NOMO-1 treated with DMSO at 0.1 percent for 48 hours (cell line): ENCODE measurements at regions not wholly inside any gene's neighbourhood (a gene's known extent, or its start where the extent isn't known, plus 50 kb on each side); places are given as distances from the start of the nearest gene placed in this dataset.

Source experiments
- DNase-seq: peaks from one replicate; lab custom pipeline; 2025; ENCODE audit not compliant: unreplicated experiment; lab: John Stamatoyannopoulos, UW

DNA sequence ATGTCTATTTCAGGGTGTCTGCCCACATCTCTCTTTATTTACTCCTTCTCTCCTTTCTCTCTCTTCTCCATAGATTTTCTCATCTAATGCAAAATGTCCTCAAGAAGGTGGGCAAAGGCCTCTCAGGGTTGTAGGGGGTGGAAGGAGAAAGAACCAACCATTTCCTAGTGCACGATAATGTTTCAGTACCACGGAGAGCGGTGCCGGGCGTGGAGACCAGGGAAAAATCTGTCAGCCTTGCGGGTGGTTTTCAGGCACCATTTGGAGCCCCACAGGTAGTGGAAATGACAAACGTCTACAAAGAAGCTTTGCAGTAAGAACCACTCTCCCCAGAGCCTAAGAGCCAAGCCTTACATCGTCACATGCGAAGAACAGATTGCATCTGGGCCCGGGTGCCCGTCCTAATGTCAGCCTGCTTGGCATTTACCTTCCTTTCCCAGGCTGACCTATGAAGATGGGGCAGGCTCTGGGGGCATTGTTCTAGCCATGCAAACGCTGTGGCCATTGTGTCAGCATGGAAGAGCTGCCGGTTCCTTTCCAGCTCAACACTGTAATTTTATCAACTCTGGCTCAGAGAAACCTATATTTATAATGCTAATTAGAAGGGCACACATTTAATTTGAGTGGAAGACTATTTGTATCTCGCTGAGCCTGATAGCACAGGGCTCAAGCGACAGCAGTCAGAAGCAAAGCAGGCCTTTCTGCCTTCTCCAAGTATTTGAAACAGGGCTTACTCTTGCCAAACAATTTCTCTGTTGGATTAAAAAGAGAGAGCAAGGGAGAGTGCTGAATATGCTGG, 430.1 kb upstream of the WWC1 start:
- no peak for DNase-seq

DNA sequence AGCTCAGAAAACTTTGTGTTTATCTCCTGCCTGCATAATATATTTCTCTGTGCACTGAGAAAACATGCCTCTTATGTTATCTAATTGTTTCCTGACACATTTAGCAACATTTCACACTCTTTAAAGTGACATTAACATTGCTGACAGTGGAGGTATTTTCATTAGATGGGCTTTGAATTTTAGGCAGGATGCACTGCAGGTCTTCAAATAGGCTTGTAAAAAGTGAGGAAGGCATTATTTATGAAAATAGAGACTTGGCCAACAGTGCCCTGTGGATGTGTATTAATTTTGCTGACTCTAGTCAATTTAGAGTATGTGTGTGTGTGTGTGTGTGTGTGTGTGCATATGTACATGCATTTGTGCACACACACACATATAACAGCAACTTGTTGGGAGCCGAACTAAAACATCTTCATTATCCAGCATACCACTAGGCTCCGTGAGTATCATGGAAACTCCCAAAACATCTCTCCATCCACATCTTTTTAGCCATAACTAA, 429.5 kb upstream of the WWC1 start:
- no peak for DNase-seq

DNA sequence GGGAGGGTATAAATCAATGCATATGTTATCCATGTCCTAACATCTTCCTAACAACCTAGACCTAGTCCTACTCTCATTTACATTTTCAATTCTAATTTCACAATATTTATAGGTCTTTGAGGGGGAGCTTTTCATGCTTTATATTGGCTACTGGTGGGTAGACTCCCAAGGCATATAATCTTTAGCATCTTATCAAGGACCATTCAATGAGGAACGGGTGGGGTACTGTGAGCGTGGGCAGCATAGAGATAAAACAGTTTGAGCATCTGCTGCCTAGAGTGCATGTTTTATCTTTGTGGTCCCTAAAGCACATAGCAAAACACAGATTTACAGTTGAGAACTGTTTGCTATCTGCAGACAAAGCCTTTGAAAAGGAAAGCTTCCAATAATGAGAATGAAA, 427.6 kb upstream of the WWC1 start:
- no peak for DNase-seq

DNA sequence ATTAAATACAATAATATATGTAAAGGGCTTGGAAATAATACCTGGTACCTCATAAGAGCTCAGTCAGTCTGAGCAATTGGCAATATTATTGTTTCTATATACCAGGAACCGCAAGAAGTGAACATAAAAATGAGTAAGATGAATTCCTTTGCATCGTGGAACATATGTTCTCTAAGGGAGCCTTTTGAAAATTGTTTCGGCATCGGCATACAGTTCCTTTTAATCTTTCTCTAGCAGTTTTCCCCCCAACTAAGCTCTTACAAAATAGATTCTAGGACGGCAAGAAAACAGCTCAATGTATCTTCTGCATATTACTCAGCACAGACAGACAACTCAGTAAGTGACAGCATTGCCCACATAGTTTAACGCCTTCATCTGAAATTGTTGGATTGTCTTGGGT, 426.6 kb upstream of the WWC1 start:
- no peak for DNase-seq

DNA sequence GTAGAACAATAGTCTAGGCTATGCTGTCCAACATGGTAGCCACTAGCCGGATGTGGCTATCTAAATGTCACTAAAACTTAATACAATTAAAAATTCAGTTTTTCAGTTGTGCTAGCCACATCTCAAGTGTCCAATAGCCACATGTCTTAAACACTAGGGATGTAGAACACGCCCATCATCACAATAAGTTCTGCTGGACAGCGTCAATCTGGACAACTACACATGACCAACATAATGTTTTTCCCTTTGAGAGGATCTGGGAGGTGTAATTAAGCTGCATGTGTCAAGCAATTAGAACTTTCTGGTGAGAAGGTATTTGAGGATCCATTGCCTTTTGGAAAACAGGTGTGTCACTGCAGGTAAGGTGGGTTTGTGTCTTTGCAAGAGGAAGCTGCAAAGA, 424.6 kb upstream of the WWC1 start:
- no peak for DNase-seq

DNA sequence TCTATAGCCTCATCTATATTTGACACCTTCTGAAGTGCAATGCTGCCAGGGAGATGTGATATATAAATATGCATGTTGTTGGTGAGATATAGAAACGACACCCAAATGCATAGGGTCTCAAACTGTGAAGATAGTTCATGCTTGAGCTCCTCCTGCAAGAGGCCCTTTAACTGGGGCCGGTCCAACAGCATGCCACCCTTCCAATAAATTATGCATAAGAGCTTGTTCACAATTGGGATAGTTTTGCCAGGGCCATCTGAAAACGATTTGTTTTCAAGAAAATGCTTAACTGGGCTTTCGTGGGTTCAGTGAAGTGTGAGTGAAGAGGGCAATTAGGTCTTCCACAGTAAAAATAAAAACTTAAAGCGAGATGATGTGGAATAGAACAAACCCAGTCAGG, 424.2 kb upstream of the WWC1 start:
- no peak for DNase-seq

DNA sequence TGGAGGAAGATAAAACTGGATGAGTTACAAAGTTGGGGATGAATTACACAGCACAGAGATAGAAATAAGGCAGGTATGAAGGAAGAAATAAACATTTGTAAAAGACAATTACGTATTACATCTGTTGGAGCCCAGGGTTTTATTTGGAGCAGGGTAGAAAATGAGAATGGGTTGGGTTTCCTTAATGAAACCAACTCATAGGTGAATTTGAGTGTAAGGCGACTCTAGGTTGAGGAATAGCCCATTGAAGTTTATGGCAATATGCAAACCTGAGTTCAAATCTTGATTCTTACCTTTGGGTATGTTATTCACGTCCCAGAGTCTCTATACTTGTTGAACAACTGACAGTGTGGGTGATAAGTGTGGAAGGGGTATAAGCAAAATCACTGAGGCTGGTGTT, 422.3 kb upstream of the WWC1 start:
- no peak for DNase-seq

DNA sequence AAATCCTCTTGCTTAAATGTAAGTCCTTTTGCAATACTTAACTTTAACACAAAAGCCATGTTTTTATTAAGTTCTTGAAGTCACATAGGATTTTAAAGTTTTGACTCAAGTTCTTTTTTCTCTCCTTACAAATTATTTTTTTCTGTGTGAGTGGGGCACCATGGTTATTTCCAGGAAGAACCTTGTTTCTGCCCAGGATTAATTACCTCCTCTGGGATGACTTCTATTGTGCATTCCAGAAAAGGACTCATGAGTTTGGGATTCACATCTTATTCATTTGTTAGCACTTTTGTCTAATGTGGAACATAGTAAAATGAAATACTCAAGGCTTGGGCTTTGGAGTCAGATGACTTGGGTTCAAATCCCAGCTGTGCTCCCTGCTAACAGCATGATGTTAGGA, 421.4 kb upstream of the WWC1 start:
- DNase-seq, result no peak

DNA sequence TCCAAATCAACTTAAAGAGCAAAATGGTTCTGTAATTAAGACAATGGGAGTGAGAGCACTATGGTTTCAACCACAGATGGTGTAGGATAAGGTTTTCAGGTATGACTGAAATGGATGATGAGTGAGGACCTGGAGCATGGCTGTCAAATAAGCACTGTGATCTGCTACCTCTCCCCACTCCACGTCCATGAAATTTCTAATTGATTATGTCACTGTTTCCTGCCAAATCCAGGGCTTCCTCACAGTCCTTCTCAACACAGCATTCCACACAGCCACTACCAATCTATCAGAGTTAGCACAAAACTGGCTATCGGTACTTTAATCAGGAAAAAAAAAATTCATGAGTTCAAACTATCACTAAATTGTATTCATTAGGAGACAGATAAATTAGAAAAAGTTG, 420.4 kb upstream of the WWC1 start:
- no peak for DNase-seq

DNA sequence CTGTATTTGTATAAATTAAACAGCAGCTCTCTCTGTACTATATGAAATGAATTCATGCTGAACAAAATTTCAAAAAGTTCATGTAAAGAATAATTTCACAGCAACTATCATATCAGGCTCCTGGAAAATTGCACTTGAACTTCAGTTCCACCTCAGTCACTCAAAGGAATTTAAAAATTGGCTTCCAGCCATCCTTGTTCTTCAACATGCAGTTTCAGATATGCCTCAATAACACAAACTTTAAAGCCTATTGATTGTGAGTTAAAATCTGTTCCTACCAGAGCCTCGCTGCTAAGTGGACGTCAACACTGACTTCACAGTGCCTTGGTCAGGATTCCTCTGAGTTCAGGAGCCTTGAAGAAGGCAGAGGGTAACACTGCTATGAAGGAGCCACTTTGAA, 418.7 kb upstream of the WWC1 start:
- DNase-seq, result no peak

DNA sequence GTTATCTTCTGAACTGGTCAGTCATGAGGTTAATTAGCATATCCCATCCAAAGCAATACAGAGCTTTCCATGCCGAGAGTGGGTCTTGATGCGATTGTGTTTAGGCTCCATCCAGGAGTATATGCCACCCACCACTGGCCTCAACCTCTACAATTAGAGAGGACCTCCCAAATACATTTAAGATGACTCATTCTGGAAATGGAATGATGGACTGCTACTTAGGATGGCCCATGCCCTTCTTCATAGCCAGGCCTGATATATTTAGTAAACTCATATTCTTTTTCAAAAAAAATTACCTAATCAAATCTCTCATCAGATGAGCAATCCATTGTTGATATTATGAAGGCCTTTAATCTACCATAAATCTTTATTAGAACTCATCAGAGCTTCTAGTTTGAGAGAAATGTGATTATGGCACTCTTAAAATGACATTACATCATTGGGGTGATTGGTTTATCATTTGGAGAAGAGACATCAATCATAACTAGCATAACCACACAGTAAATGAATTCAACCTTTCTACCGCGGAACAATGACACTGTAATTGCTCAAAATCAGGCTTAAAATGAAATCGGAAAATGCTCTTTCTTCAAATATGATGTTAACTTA, 414.2 kb upstream of the WWC1 start:
- no peak for DNase-seq

DNA sequence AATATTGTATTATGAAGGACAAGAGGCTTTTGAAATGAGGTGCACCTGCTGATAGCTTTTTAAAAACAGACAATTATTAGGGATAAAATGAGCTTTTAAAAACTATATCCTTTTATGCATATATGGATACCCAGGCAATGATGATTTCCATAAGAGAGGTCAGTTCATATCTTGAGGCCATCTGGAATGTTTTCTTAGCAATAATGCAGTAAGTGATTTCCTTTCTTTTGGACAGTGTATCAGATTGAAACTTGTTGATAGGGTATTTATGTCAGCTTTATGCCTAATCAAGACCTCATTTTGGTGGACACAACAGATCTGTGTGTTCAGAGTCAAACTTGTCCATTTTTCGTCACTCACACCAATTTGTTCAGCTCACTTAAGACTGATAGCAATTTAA, 413.5 kb upstream of the WWC1 start:
- DNase-seq, result no peak

DNA sequence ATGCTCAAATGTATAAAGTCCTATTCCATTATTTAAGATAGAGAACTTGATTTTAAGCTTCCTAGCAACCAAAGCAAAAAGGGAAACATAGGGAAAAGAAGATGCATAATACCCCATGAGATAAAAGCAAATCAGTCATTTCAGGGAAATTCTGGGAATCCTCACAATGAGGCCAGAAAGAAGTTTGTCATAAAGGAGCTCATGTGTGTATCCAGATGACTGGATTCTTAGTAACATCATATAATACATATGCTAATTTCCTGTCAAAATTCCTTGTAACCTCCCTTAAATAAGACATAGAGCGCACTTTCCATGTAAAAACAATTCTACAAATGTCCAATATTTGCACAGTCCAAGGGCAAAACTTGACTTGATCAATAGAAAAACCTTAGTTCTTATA, 411.0 kb upstream of the WWC1 start:
- DNase-seq, result no peak

DNA sequence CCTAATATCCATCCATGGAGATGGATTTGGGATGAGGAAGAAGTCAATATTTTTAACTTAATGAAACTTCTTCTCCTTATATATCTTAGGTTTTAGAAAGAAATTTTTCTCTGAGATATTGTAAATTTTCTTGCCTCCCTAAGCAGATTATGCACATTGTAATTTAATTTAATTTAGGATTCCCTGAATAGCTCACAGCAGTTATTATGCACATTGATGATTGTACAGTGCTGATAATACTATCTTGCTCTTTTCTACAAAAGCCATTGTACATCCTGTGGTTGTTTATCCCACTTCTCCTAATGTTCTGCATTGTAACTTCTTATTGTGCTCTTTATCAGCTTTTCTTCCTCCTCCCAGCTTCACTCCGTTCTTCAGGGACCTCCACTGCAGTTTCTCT, 410.4 kb upstream of the WWC1 start:
- no peak for DNase-seq

DNA sequence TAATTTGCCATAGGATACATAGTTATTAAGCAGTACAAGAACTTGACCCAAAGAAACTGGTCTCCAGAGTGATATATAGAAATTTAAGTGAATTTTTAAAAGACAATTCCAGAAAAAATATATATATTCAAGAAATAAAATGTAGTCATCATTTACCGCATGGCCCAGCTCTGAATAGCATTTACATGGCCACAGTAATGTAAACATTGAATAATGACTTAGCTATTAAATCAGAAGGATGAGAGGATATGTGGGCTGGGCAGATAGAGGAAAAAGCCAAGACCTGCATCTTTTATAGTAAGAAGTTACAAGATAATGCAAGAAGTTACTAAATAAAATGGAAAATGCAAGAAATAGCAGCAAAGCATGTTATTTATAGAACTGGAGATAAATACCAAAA, 405.2 kb upstream of the WWC1 start:
- DNase-seq, result no peak

DNA sequence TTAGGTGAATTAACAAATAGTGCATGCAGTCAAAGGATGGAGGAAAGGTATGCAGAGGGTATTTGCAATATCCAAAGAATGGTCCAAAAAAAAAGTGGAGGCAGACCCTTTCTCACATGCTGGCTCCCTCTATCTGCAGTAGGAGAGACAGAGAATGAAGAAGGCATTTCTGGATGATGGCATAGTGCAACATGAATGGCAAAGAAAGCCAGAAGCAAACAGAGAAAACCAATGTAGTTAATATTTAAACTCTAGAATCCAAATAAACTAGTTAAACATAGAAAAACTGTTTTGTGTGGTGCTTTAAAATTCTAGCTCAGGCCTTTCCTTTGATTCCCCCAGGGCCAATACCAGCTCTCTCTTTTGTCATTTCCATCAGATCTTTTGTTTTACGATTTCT, 403.1 kb upstream of the WWC1 start:
- no peak for DNase-seq

DNA sequence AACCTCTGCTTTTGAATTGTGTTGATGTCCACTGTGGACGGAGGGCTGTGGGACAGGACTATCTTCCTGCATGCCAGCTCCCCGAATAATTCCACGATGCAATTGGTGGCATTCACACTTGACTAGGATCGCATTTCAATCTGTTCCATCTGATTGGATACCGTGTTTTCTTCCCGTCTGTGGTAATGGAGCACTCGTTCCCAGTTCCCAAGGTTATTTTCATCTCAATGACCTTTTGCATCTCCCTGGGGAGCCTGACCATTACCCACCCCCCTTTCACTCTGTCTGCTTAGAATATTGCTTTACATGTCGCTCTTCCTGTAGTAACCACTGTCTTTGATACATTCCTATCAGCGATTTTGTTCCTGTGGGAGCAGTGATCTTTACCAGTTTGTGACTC, 402.2 kb upstream of the WWC1 start:
- DNase-seq, result no peak

DNA sequence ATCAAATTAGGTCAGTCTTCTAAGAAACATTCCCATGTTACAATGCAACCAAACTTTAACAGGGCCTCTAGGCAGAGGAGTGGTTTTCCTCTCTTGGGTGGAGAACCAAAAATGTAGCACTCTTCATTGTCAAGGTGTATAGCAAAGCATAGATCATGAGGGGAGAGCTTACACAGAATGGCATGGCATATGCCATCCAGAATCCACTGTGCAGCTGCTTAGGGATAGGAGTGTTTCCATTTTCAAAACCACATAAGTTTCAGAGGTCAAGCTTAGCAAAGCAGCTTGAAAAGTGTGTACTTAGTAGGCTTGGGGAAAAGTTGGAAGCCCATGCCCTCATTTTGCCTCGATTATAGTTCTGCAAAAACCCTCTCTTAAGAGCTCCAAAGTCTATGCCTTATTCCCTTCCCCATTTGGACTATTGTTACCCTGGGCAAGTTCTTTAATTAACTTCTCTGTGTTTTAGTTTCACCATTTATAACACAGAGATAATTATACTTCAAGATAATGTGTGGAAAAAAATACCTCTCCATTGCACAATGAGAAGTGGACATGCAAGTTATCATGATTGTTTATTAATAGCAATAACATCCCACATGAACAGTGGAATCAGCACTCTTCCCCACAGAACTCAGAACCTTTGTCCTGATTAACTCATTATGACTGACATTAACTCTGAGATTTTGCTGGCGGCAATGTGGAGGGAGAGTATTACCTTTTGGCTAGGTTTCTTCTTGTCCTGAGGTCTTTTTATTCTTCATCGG, 398.9 kb upstream of the WWC1 start:
- no peak for DNase-seq

DNA sequence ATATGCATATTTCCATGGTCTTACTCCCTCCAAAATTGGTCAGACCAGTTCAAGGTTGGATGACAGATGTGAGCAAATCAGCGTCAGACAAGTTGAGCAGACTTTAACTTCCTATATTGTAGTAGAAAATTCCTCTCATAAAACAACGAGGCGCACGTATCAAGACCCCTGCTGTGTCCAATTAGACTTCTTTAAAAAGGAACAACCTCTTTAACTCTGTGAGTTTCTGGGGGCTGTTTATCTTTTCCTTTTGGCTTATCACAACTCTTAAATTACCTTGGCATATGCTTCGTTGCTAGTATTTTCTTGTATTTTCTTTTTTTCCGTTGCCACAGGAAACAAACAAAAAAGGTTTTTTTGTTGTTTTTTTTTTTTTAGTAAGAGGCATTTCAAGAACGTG, 398.2 kb upstream of the WWC1 start:
- DNase-seq, result no peak

DNA sequence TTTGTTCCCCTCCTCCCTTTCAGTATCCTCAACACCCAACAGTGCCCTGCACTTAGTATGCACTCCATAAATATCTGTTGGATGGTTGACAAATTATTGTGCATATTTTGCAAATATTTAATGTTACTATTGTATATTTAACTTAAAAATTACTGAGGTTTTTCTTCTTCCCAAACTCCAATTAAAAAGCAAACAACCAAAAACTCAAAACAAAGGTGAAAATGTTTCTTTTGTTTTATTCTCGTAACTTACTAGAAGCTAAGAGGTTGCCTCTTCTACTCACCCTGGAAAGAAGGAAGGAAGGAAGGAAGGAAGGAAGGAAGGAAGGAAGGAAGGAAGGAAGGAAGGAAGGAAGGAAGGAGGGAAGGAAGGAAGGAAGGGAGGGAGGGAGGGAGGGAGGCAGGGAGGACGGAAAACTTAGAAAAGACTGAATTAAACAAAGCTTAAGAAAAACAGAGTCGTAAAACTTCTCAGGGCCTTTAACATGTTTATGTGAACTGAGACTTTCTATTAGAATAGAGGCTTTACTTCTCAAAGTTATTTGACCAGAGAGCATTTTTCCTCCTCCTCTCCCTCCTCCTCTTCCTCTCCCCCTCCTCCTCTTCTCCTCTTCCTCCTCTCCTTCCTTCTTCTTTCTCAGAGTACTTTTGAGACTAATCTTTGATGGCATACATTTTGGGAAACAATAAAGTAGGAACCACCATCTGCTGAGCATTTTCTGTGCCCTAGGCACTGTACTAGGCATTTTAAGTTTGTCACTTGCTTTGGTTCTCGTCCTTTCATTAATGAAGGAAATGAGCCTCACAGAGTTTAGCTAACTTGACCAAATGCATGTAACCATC, 396.6 kb upstream of the WWC1 start:
- DNase-seq, result no peak
